ENCODE measurements at regions not wholly inside any gene's neighbourhood (a gene's known extent, or its start where the extent isn't known, plus 50 kb on each side); places are given as distances from the start of the nearest gene placed in this dataset.

DNA sequence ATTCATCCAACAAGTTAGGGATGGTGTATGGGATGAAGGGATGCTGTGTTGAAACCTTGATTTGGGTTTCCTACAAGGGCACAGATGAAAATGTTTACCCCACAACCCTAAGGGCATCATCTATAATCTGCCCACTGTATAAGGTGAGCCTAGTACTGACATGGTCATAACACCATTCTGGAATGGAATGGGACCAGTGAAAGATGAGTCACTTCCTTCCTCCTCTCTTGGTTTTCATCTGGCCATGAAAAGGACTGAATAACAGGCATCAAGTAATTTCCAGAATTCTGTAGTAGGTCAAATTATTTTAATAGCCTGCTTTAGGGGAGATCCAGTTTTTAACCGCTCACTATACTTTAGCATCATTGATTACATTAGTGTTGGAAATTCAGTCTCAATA lies 538.6 kb downstream of the NR2F2 start:
- TF ChIP-seq, protein P1, sequence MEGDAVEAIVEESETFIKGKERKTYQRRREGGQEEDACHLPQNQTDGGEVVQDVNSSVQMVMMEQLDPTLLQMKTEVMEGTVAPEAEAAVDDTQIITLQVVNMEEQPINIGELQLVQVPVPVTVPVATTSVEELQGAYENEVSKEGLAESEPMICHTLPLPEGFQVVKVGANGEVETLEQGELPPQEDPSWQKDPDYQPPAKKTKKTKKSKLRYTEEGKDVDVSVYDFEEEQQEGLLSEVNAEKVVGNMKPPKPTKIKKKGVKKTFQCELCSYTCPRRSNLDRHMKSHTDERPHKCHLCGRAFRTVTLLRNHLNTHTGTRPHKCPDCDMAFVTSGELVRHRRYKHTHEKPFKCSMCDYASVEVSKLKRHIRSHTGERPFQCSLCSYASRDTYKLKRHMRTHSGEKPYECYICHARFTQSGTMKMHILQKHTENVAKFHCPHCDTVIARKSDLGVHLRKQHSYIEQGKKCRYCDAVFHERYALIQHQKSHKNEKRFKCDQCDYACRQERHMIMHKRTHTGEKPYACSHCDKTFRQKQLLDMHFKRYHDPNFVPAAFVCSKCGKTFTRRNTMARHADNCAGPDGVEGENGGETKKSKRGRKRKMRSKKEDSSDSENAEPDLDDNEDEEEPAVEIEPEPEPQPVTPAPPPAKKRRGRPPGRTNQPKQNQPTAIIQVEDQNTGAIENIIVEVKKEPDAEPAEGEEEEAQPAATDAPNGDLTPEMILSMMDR (IDR thresholded peaks at IDR 0.05): no peak
- TF ChIP-seq POLR2AphosphoS5 (IDR thresholded peaks at IDR 0.05) (no peak), POLR2A (IDR thresholded peaks at IDR 0.05) (no peak)

Data from prostate gland (tissue), 2 donors.